ENCODE measurements at regions not wholly inside any gene's neighbourhood (a gene's known extent, or its start where the extent isn't known, plus 50 kb on each side); places are given as distances from the start of the nearest gene placed in this dataset.

DNA sequence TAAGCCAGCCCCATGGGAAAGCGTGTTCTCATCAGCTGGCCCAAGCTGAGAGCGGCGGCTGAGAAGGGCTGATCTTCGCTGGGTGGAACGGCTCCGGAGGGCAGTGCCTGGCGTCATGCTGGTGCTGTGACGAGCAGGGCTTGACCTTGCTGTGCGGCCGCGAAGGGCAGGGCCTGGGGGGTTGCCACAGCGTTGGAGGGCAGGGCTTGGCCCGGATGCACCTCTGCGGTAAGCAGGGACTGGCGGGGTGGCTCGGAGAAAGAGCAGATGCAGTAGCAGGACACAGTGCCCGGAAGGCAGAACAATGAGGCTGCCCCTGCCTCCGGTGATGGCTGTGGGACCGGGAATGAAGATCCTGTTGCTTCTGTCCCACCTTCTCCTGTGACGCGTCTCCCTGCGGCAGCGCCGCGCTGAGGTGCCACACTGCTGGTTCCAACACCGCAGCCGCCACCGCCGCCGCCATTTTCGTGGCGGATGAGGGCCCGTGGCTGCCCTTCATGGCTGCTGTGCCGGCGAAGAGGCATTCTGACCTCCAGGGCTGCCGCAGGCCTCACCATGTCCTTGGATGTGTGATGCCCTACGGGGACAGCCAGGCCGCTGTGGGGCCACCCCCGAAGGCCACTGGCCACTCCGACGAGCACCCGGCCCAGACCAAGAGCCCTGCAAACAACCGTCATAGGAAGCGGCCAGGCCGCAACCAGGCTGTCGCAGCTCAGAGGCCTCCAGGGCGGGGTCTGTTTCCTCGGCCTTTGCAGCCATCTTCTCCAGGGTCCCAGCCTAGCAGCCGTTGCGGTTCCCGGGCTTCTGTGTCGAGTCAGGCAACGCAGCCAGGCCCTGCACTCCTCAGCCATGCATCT, 890.5 kb upstream of the CTNND2 start:
- Histone ChIP-seq H3K79me1 (ENCODE audit: insufficient read depth, low read depth, low read length, poor library complexity, severe bottlenecking) (no peaks in the 10 kb centered on the region), H3K18ac (ENCODE audit: insufficient read length, low read depth, low read length) (no peak overlapping the region), H2AFZ (ENCODE audit: low read length) (no peak overlapping the region), H3K14ac (ENCODE audit: insufficient read depth, low read length) (no peak overlapping the region; the same call in 1 of the 2 replicates), H3K9me3 (ENCODE audit: control insufficient read depth, low read depth, low read length) (no peaks in the 10 kb centered on the region), H4K5ac (ENCODE audit: insufficient read length, low read depth, low read length) (no peak overlapping the region), H3K4me2 (ENCODE audit: insufficient read depth, insufficient read length, low read length) (no peak overlapping the region), H2BK20ac (ENCODE audit: low read depth, low read length, poor library complexity, severe bottlenecking) (no peak overlapping the region), H4K91ac (ENCODE audit: insufficient read length, low read depth, low read length) (no peak overlapping the region), H3K23me2 (ENCODE audit: insufficient read length, low read depth, low read length, poor library complexity, severe bottlenecking) (no peaks in the 10 kb centered on the region), H2BK120ac (ENCODE audit: low read depth, low read length, poor library complexity, severe bottlenecking) (no peak overlapping the region), H4K8ac (replicated peaks; ENCODE audit: insufficient read length, low read depth, low read length) (no peak overlapping the region), H3K9ac (ENCODE audit: extremely low read depth, insufficient read length, low read length) (no peak overlapping the region), H4K20me1 (ENCODE audit: control insufficient read depth, insufficient read depth, insufficient read length) (no peaks in the 10 kb centered on the region), H2AK5ac (ENCODE audit: insufficient read length, low read length) (no peak overlapping the region), H3K27me3 (ENCODE audit: insufficient read depth, low read length) (no peaks in the 10 kb centered on the region), H3K56ac (ENCODE audit: insufficient read length, low read depth, low read length) (no peak overlapping the region), H3T11ph (ENCODE audit: low read length) (no peak overlapping the region), H3K27ac (ENCODE audit: insufficient read length, low read depth, low read length) (no peak overlapping the region), H3K4ac (ENCODE audit: low read depth, low read length) (no peak overlapping the region), H2BK12ac (ENCODE audit: insufficient read length, low read depth, low read length) (no peak overlapping the region), H3K4me1 (ENCODE audit: insufficient read depth, low read length) (no peaks in the 10 kb centered on the region), H3K79me2 (ENCODE audit: insufficient read depth, low read length) (no peaks in the 10 kb centered on the region), H3K23ac (ENCODE audit: insufficient read length, low read depth, low read length) (no peak overlapping the region), H2BK5ac (ENCODE audit: insufficient read length, low read length) (no peak overlapping the region), H2BK15ac (ENCODE audit: low read depth, low read length) (no peak overlapping the region)
- H3K9me3 Mint-ChIP-seq, result peaks cover 3 to 19% of the 10 kb centered on the region in 2 experiments; a peak in 3 of 5 replicates
- WGBS (ENCODE audit: extremely low coverage, insufficient read length, low lambda C conversion rate), result no CpG with 5 or more reads among the region's 53 CpGs
- H3K27ac Mint-ChIP-seq, result no peak overlapping the region
- peaks cover 5 to 24% (median 23%) of the 10 kb centered on the region in 3 experiments; a peak in 6 of 7 replicates for H3K36me3 Mint-ChIP-seq (ENCODE audit: insufficient read depth in 1 of 3, low read depth in 3 of 3)
- no peak for DNase-seq
- H3K4me3 Mint-ChIP-seq, result no peak overlapping the region
- H3K27me3 Mint-ChIP-seq (ENCODE audit: low read depth), result no peaks in the 10 kb centered on the region
- TF ChIP-seq, protein P1, sequence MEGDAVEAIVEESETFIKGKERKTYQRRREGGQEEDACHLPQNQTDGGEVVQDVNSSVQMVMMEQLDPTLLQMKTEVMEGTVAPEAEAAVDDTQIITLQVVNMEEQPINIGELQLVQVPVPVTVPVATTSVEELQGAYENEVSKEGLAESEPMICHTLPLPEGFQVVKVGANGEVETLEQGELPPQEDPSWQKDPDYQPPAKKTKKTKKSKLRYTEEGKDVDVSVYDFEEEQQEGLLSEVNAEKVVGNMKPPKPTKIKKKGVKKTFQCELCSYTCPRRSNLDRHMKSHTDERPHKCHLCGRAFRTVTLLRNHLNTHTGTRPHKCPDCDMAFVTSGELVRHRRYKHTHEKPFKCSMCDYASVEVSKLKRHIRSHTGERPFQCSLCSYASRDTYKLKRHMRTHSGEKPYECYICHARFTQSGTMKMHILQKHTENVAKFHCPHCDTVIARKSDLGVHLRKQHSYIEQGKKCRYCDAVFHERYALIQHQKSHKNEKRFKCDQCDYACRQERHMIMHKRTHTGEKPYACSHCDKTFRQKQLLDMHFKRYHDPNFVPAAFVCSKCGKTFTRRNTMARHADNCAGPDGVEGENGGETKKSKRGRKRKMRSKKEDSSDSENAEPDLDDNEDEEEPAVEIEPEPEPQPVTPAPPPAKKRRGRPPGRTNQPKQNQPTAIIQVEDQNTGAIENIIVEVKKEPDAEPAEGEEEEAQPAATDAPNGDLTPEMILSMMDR (conservative IDR thresholded peaks at IDR 0.05), result no peak
- no peaks in the 10 kb centered on the region for H3K4me1 Mint-ChIP-seq
